Esophagus (tissue), 2 donors: ENCODE measurements at regions not wholly inside any gene's neighbourhood (a gene's known extent, or its start where the extent isn't known, plus 50 kb on each side); places are given as distances from the start of the nearest gene placed in this dataset.

Experiments
- H3K27ac ChIP-seq, 2 donors: one replicate each; pipeline ENCODE4 v1.5.1; 2013; ENCODE audit warnings: low read depth in 2 of 2, mild to moderate bottlenecking in 2 of 2, inconsistent platforms in 1 of 2, low read length in 1 of 2, moderate library complexity in 1 of 2
- H3K27me3 ChIP-seq, 2 donors: one replicate each; pipeline ENCODE4 v1.6.1; 2013; ENCODE audit warnings: low read length in 2 of 2, control low read depth in 1 of 2, mild to moderate bottlenecking in 1 of 2; ENCODE audit not compliant: insufficient read depth in 2 of 2, control insufficient read depth in 1 of 2
- H3K36me3 ChIP-seq, 2 donors: one replicate each; pipeline ENCODE4 v1.6.1; 2013; ENCODE audit warnings: low read length in 1 of 2; ENCODE audit not compliant: control insufficient read depth in 2 of 2, insufficient read depth in 2 of 2
- H3K4me1 ChIP-seq, 2 donors: one replicate each; pipeline ENCODE4 v1.6.1; 2013; ENCODE audit warnings: low read length in 1 of 2; ENCODE audit not compliant: control insufficient read depth in 2 of 2, insufficient read depth in 2 of 2
- H3K4me3 ChIP-seq, 2 donors: one replicate each; pipeline ENCODE4 v1.5.1; 2013; ENCODE audit warnings: low read length in 2 of 2, mild to moderate bottlenecking in 2 of 2, low read depth in 1 of 2, moderate library complexity in 1 of 2
- H3K9me3 ChIP-seq, 2 donors: one replicate each; pipeline ENCODE4 v1.6.1; 2013; ENCODE audit warnings: mild to moderate bottlenecking in 2 of 2, low read depth in 1 of 2, low read length in 1 of 2, moderate library complexity in 1 of 2; ENCODE audit not compliant: control insufficient read depth in 2 of 2, insufficient read depth in 1 of 2
- WGBS, 2 donors: extraction: QIAGEN DNeasy Blood & Tissue Kit; methylation state at CpG; one replicate each; pipeline ENCODE4 v1.1.7; 2013; 5-methylcytosine and 5-hydroxymethylcytosine counted together
- donor health status: healthy with polysubstance abuse.
- donor health status: Bipolar disorder and iron deficiency.

DNA sequence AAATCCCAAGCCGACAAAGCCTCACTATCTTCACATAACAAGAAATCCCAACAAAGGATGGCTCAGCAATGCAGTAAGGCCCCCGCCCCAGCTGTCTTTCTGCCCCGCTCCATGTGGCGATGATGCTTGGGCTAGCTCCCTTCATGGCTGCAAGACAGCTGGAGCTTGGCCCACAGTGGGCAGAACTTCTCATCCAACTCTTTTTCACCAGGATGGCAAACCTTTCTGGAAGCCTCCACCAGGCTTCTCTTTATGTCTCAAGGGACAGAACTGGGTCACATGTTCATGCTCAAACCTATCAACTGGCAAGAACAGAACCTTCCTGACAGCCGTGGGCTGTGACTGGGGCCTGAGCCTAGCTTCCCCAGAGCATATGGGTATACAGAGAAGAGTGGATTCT lies 260.5 kb upstream of the MKLN1 start:
- no peaks in the 10 kb centered on the region for H3K4me1 ChIP-seq
- no peaks in the 10 kb centered on the region for H3K9me3 ChIP-seq
- H3K4me3 ChIP-seq = no peak overlapping the region
- WGBS, 2 donors = 79 to 82% methylated on average over 5 of the region's 5 CpGs
- H3K27me3 ChIP-seq = no peaks in the 10 kb centered on the region
- no peak overlapping the region for H3K27ac ChIP-seq
- H3K36me3 ChIP-seq = no peaks in the 10 kb centered on the region

DNA sequence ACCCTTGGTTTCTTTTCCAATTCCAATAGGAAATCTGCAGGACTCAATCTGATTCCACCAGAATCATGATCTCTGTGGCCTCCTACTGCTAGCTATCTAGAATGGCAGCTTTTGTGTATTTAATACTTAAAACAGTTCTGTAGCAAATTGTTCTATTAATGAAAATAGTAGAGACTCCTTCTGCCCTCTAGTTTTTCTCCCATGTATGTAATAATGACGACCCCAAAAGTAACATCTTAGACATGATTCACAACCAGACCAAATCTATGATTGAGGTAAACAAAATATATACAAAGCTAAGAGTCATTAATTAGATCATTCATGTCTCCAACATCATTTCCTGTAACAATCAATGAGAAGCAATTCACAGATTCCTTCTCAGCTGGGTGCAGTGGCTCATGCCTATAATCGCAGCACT lies 259.1 kb upstream of the MKLN1 start:
- Histone ChIP-seq H3K4me3 (no peak overlapping the region), H3K36me3 (no peaks in the 10 kb centered on the region), H3K9me3 (no peaks in the 10 kb centered on the region), H3K27me3 (no peaks in the 10 kb centered on the region), H3K4me1 (no peaks in the 10 kb centered on the region), H3K27ac (no peak overlapping the region)
- 41 to 51% methylated on average over 2 of the region's 2 CpGs for WGBS, 2 donors

DNA sequence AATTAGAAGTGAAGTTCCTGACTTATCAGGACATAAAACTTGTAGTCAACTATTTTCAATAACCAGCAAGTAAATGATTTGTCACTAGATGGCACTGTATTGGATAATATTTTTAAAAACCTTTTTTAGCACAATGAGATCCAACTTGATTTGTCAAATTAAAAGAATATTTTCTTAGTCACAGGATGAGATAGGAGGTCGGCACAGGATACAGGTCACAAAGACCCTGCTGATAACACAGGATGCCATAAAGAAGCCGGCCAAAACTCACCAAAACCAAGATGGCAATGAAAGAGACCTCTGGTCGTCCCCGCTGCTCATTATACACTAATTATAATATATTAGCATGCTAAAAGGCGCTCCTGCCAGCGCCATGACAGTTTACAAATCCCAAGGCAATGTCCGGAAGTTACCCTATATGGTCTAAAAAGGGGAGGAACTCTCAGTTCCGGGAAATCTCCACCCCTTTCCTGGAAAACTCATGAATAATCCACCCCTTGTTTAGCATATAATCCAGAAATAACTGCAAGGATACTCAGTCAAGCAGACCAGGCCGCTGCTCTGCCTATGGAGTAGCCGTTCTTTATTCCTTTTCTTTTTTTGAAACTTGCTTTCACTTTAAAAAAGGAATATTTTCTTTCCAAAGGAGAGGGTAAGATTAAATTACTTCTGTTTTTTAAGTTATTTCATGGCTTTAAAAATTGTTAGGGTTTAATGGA lies 255.7 kb upstream of the MKLN1 start:
- 52 to 59% methylated on average over 10 of the region's 10 CpGs for WGBS, 2 donors
- no peak overlapping the region for H3K4me3 ChIP-seq
- peak overlapping the region in 1 of 2 donors; percentile 22 for H3K27ac ChIP-seq
- no peaks in the 10 kb centered on the region for H3K27me3 ChIP-seq
- H3K9me3 ChIP-seq = no peaks in the 10 kb centered on the region
- H3K4me1 ChIP-seq = no peaks in the 10 kb centered on the region
- H3K36me3 ChIP-seq = no peaks in the 10 kb centered on the region

DNA sequence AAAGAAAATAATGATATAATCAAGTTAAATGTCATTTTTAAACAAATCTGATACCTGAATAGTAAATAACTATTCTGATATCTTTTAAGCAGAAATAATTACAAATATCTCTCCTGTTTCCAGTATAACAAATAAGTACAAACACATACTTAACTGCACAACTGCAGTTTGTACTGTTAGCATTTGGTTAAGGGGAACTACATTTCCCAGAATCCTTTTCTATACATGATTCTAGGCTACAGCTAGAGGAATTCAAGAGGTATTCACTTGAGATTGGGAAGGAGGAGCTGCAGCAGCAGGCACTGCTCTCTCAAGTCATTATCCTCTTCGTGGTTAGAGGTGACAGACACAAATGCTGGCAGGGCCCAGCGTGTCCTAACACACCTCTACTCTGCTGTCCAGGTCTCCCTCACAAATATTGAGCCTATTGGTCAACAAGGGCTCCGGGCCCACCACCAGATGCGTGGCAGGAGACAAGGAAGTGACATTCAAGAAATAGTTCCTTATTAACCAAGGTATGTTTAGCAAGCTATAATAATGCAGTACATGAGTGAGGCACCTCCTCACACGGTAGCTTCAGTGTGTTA lies 255.1 kb upstream of the MKLN1 start:
- Histone ChIP-seq H3K27me3 (no peaks in the 10 kb centered on the region), H3K4me3 (no peak overlapping the region), H3K36me3 (no peaks in the 10 kb centered on the region), H3K27ac (no peak overlapping the region), H3K4me1 (no peaks in the 10 kb centered on the region), H3K9me3 (no peaks in the 10 kb centered on the region)
- 71 to 76% methylated on average over 5 of the region's 5 CpGs for WGBS, 2 donors

DNA sequence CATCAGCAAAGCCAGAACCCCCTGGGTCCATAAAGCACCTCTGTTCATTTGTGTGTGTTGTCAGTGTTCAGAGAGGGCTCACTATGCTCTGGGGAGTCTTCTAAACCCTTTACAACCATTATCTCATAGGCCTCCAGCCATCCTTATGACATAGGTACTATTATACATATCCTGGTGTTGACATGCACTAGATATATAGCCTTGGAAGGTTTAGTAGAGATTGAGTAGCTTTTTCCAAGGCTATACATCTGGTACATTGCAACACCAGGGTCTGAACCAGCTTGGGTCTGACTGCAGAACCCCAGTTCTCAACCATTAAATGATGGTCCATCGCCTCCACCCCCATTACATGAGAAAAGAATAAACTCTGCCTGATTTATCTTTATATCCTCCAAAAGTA lies 253.6 kb upstream of the MKLN1 start:
- Histone ChIP-seq H3K27me3 (no peaks in the 10 kb centered on the region), H3K36me3 (no peaks in the 10 kb centered on the region), H3K4me3 (no peak overlapping the region), H3K27ac (no peak overlapping the region), H3K4me1 (peaks cover 0 to under 1% of the 10 kb centered on the region in 2 donors), H3K9me3 (no peaks in the 10 kb centered on the region)
- WGBS, 2 donors = 97 to 100% methylated on average over 1 of the region's 1 CpG

DNA sequence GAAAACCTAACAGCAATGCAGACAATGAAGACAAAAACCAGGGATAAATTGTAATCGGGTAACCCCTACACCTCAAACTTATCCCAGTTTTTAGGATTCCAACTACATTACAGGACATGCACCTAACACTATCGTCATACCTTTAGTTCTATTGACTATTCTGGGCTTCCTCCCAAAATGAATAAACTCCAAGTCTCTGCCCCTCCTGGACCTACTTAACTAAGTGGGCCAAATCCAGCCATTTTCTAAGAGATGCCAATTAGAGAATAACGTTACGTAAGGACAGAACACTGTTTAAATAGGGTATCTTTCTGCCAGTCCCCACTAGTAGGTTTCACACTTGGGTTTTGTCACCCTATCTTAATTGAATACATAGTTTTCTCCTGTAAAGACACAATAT lies 253.1 kb upstream of the MKLN1 start:
- no peak overlapping the region for H3K27ac ChIP-seq
- no peaks in the 10 kb centered on the region for H3K36me3 ChIP-seq
- no peaks in the 10 kb centered on the region for H3K27me3 ChIP-seq
- H3K4me1 ChIP-seq = peaks cover 0 to 2% of the 10 kb centered on the region in 2 donors
- H3K9me3 ChIP-seq = no peaks in the 10 kb centered on the region
- no peak overlapping the region for H3K4me3 ChIP-seq
- WGBS, 2 donors = 94 to 97% methylated on average over 4 of the region's 4 CpGs

DNA sequence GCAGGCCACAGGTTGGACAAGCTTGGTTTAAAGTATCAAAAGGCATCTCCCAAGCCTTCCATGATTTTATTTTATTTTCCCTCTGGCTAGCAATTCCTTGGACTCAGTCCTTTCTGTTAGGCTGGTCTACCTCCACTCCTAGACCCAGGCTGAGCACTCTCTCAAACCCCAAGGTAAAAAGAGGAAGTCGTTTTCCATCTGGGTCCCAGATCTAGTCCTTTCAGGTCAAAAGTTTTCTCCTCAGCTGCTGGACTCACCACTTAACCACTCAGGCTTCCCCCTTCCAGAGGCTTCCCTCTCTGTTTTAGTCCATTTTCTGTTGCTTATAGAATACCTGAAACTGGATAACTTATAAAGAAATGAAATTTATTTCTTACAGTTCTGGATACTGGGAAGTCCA lies 252.3 kb upstream of the MKLN1 start:
- no peaks in the 10 kb centered on the region for H3K36me3 ChIP-seq
- no peaks in the 10 kb centered on the region for H3K27me3 ChIP-seq
- no peak overlapping the region for H3K27ac ChIP-seq
- 67 to 82% methylated on average over 1 of the region's 1 CpG for WGBS, 2 donors
- H3K9me3 ChIP-seq = no peaks in the 10 kb centered on the region
- no peak overlapping the region for H3K4me3 ChIP-seq
- peaks cover 0 to 2% of the 10 kb centered on the region in 2 donors for H3K4me1 ChIP-seq

DNA sequence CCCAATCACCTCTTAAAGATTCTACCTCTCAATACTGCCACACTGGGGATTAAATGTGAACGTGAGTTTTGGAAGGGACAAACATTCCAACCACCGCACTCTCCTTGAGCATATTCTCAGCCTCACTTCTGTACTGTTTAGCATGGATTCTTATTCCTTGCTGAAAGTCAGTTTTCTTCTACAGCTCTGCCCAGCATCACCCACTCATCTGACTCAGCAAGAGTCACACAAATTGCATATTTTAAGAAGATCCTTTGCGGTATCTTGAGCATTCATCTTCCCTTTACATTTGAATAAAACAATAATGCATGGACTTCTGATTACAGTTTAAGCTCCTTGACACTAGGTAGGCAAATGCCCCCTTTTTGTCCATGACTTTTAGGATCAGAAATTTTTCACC lies 251.6 kb upstream of the MKLN1 start:
- Histone ChIP-seq H3K9me3 (no peaks in the 10 kb centered on the region), H3K27ac (no peak overlapping the region), H3K4me3 (no peak overlapping the region), H3K27me3 (no peaks in the 10 kb centered on the region), H3K36me3 (no peaks in the 10 kb centered on the region), H3K4me1 (peaks cover 0 to 2% of the 10 kb centered on the region in 2 donors)
- 61 to 62% methylated on average over 3 of the region's 3 CpGs for WGBS, 2 donors

DNA sequence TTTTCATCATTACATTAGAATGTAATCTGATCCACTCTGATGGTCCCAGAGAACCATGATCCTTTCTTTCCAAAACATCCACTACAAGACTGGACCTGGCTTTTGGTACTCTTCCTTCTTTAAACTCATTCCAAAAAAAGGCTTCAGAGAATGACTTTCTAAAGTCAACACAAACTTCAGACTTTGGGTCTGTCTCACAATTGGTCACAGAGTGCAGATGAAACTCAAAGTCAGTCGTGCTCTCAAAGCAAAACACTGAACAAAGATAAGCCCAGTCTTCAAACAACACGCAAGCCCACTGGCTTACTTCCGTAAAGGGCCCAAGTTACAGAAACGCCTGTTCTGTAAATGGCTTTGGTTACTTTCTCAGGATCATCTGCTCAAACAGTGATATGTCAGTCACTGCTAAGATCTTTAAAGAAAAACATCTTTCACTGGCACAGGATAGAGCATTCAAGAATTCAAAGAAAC lies 250.9 kb upstream of the MKLN1 start:
- Histone ChIP-seq H3K4me3 (no peak overlapping the region), H3K36me3 (no peaks in the 10 kb centered on the region), H3K9me3 (no peaks in the 10 kb centered on the region), H3K4me1 (peaks cover 0 to 2% of the 10 kb centered on the region in 2 donors), H3K27me3 (no peaks in the 10 kb centered on the region), H3K27ac (no peak overlapping the region)
- WGBS, 2 donors = 50 to 57% methylated on average over 4 of the region's 4 CpGs

DNA sequence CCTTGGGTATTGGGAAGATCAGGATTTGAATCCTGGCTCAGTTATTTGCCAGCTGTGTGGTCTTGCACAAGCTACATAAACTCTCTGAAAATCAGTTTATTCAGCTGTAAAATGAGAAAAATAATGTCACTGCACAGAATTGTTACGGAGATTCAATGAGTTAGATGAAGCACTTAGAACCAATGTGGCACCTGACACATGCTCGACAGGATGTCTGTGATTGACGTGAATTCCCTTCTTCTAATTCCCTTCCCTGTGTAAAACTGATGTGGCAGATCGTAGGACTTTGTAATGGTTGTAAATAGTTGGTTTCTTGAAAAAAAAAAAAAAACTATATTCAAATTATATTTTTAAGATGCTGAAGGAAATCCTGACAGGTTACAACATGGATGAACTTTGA lies 249.9 kb upstream of the MKLN1 start:
- Histone ChIP-seq H3K4me3 (no peak overlapping the region), H3K9me3 (peaks cover 0 to 2% of the 10 kb centered on the region in 2 donors), H3K36me3 (no peaks in the 10 kb centered on the region), H3K4me1 (peaks cover 2 to 3% of the 10 kb centered on the region in 2 donors), H3K27ac (no peak overlapping the region), H3K27me3 (no peaks in the 10 kb centered on the region)
- 76 to 85% methylated on average over 4 of the region's 4 CpGs for WGBS, 2 donors
